C1 segment of cervical spinal cord (tissue), 14 donors: ENCODE measurements at regions not wholly inside any gene's neighbourhood (a gene's known extent, or its start where the extent isn't known, plus 50 kb on each side); places are given as distances from the start of the nearest gene placed in this dataset.
A peak's percentile ranks its signal among the peaks of the same experiment; 100 is the strongest.
"Not testable (repeated sequence)": the region's sequence is repeated elsewhere in the genome, so short reads cannot be mapped to it uniquely, and the experiment has no call there.

Experiments
- DNase-seq, 14 donors: peaks; one replicate each; lab custom pipeline; 2025; lab: John Stamatoyannopoulos, UW

DNA sequence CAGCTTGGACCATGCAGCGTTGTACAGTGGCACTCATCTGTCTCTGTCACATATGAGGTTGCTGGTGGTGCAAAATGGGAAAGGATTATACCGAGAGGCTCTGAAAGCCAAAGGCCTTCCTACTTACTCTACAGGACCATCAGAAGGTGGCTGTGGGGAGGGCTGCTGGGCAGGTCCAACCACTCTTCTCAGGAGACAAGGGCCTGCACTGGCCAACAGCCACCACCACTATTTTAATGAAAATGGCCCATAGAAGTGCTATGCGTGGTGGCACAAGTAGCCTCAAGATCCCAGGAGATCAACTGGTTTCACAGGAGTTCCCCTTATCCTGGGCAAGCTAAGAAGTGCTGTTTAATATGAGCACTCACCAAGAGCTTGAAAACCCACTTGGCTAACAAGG, 52.3 kb downstream of the MRPL57 start:
- DNase-seq, result no peak

DNA sequence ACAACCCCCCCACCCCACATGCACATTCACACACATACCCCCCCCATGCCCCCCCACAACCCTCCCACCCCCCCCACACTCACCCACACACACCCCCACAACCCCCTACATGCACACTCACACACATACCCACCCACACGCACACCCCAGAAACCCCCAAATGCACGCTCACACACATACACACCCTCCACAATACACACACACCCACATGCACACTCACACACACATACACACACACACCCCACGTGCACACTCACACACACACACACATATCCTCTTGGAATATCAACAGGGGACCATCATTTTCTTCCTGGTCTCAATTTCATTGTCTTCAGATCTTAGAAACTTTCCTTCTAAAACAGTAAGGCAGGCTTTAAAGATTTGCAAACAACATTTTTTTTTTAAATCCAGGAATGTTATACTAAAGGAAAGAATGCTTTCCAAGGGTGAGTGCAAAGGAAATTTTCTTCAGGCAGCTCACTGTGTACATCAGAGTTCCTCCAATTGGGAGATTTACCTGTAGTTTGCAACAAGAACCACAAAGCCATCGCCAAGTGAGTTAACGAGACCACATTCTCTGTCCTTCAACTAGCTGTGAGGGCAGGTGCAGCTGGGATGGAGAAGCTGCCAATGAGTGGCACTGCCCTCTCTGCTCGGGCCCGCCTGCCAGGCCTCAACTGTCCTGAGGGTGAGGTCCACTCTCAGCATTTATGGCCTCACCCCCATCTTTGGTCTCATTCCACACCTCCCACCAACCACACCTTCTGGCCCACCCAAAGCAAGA, 53.0 kb downstream of the MRPL57 start:
- DNase-seq, result no peak

- DNase-seq, result no peak
These were observed 54.1 kb downstream of the MRPL57 start for GRCh38 chr13:21230516-21230915.

GRCh38 chr13:21231426-21231940, 55.0 kb downstream of the MRPL57 start:
- no peak for DNase-seq

DNA sequence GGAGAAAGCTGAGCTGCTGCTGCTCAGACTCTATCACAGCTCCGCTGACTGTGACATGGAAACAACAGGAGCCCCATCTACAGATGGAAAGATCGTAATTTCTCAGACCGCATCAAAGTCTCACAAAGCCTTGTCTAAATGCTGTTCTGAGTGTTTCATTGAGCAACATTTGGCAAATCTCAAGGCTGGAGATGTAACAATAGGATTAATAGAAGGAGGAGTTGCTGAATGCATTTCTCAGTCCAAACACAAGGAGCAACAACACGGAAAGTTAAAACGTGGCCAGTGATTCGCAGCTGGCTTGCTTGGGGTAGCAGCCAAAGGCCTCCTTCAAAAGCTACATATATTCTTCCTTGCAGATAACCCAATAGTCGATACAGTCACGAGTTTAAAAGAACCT, 55.7 kb downstream of the MRPL57 start:
- no peak for DNase-seq

DNA sequence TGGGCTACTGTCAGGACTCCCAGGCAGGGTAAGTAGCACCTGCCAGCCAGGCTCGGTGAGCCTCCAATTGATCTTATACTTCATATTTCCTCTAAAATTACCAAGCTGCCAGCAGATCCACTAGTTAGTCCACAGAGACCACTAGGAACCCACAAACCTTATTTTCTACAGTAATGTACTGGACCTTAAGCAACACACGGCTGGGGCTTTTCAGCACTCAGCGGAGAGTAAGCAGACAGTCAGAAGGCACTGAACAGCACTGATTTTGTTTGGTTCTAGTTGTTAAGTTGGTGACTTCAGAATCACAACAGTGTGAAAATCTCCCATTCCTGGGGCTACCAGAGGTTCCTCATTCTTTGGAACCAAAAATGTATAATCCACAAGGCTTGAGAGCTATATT, 56.1 kb downstream of the MRPL57 start:
- no peak for DNase-seq

DNA sequence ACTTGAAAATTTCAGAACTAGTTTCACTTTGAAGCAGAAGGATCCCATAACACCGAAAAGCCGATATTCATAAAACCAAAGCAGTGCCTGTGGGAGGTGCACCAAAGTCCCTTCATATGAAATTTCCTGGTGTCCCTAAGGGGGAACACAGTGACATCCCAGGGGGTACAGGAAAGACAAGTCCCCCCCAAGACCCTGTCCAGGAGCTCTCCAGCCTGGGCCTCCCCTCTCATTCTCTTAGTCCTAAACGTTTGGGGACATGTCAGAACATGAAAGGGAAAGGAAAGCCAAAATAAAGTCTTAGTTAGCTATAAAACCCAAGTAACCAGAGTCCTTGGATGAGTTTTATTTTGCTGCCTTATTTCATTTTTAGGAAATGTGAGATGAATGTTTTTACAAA, 56.6 kb downstream of the MRPL57 start:
- no peak for DNase-seq

GRCh38 chr13:21234526-21234925, 58.1 kb downstream of the MRPL57 start:
- DNase-seq, result peak in 4 of 14 donors; percentile 4 to 14 (median 8)

- DNase-seq, result no peak
These were observed 58.7 kb downstream of the MRPL57 start for GRCh38 chr13:21235174-21235573.

GRCh38 chr13:21237081-21237480, 60.6 kb downstream of the MRPL57 start:
- DNase-seq, result no peak

- DNase-seq, result no peak
These were observed 61.8 kb downstream of the MRPL57 start for GRCh38 chr13:21238267-21238666.

- DNase-seq, result no peak
These were observed 64.1 kb downstream of the MRPL57 start for GRCh38 chr13:21240586-21240985.

GRCh38 chr13:21242236-21242635, 65.8 kb downstream of the MRPL57 start:
- DNase-seq, result no peak

DNA sequence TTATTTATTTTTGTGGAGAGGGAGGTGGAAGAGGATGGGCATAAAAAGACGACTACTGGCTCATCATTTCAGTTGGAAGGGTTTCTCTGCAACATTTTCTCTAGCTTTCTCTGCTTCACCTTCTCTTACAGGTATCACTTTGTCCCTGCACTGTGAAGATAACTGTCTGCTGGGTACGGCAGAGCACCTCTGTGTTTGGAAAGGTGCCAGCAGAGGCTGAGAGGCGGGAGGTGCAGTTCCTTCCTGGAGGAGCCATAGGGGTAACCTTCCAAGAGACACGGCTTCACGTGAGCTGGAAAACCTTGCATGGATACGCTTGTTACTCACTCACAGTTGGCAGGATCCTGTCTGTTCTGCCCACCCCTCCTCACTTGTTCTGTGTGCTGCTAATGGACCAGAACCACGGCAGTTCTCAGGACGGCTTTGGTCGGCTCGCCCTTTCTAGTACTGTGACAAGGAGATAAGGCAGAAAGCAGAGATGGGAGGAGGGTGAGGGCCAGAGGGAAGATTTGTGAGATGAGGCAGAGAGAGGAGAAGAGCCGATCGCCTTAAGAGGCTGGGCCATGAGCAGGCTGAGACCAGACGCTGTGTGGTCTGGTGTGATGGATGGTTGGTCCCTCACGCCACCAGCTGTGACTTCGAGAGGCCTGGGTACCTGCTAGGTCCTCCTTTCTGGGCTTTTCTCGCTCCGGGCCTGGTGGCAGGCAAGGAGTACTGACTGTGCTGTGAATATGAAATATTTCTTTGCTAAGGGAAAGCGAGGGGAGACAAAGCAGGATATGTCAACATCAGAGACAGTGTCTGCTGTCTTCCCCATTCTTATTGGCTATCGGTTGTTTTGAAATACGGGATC, 66.8 kb downstream of the MRPL57 start:
- no peak for DNase-seq

- DNase-seq, result not testable (repeated sequence)
These were observed 67.4 kb downstream of the MRPL57 start for GRCh38 chr13:21243898-21244184.

- no peak for DNase-seq
These were observed 70.4 kb downstream of the MRPL57 start for GRCh38 chr13:21246761-21247452.

DNA sequence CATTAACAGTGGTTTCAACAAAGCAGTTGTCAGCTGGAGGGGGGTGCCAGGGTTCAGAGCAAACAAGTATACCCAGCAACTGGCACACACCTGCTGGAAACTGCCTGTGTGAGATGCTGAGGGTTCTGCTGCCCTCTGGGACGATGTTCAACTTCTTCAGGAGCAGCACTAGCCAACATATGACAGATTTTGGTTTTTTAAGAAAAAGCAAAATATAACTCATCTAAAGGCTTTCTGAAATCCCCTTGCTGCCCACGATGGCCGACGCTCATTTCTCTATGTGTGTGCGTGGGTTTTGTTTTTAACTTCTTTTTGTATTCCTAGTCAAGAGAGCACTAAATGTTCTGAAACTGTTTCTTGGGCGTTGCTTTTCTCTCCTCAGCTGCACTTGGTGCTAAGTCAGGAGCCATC, 79.9 kb downstream of the MRPL57 start:
- DNase-seq, result no peak

GRCh38 chr13:21256891-21257290, 80.4 kb downstream of the MRPL57 start:
- no peak for DNase-seq

- DNase-seq, result no peak
These were observed 83.4 kb downstream of the MRPL57 start for GRCh38 chr13:21259571-21260455.

- not testable (repeated sequence) for DNase-seq
These were observed 84.3 kb downstream of the MRPL57 start for GRCh38 chr13:21260561-21261290.
